OCI-LY7 (cell line): ENCODE measurements at regions not wholly inside any gene's neighbourhood (a gene's known extent, or its start where the extent isn't known, plus 50 kb on each side); places are given as distances from the start of the nearest gene placed in this dataset.

Experiments used
- EZH2phosphoT487 ChIP-seq: fragments of 200-600 bp; sonication (generic); IDR thresholded peaks from 2 replicates; pipeline ENCODE4 v1.6.1; 2018; ENCODE audit warnings: low read depth, borderline replicate concordance, mild to moderate bottlenecking, mixed run types, antibody characterized with exemption, low read length, moderate library complexity, mixed read lengths
- TF ChIP-seq, protein P1 (sequence below): fragments of 200-600 bp; sonication (generic); conservative IDR thresholded peaks from 2 replicates; pipeline ENCODE4 v1.5.1; 2014; ENCODE audit warnings: mild to moderate bottlenecking, antibody characterized with exemption, low read length, moderate library complexity, mixed read lengths

DNA sequence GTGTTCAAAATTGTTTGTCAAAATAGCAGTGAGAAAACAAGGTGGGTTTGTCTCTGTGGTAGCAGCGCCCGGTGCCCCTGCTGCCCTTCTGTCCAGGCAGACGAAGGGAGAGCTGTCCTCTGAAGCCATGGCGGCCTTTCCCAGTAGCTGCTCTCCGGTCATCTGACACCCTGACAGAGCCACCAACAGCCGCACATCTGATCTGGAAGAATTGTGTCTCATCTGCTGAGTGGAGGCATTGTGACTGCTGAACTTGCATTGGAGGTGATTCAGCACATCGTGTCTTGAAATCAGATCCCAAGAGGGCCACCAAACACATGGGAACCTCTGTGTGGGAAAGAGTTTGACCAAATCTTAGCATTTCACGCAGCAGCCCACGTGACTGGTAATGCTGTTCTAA is 337.6 kb upstream of the IRX1 start:
- TF ChIP-seq, protein P1, sequence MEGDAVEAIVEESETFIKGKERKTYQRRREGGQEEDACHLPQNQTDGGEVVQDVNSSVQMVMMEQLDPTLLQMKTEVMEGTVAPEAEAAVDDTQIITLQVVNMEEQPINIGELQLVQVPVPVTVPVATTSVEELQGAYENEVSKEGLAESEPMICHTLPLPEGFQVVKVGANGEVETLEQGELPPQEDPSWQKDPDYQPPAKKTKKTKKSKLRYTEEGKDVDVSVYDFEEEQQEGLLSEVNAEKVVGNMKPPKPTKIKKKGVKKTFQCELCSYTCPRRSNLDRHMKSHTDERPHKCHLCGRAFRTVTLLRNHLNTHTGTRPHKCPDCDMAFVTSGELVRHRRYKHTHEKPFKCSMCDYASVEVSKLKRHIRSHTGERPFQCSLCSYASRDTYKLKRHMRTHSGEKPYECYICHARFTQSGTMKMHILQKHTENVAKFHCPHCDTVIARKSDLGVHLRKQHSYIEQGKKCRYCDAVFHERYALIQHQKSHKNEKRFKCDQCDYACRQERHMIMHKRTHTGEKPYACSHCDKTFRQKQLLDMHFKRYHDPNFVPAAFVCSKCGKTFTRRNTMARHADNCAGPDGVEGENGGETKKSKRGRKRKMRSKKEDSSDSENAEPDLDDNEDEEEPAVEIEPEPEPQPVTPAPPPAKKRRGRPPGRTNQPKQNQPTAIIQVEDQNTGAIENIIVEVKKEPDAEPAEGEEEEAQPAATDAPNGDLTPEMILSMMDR: no peak
- TF ChIP-seq EZH2phosphoT487: no peak
